GM18873 (cell line): ENCODE measurements at regions not wholly inside any gene's neighbourhood (a gene's known extent, or its start where the extent isn't known, plus 50 kb on each side); places are given as distances from the start of the nearest gene placed in this dataset.

Experiments
- ATAC-seq: cut with Tn5 transposase; IDR thresholded peaks from one replicate; pipeline ENCODE4 v1.9.1; 2021; ENCODE audit warnings: mild to moderate bottlenecking, moderate library complexity, moderate number of reproducible peaks; ENCODE audit not compliant: unreplicated experiment, low FRiP score

- ATAC-seq, result no peak
These were observed 95.0 kb upstream of the PRR16 start for GRCh38 chr5:120368923-120369715.

GRCh38 chr5:120372899-120373298 is 91.2 kb upstream of the PRR16 start:
- ATAC-seq, result no peak

GRCh38 chr5:120375248-120375647 is 88.9 kb upstream of the PRR16 start:
- no peak for ATAC-seq

GRCh38 chr5:120380644-120381043 is 83.5 kb upstream of the PRR16 start:
- ATAC-seq, result no peak

- no peak for ATAC-seq
These were observed 81.3 kb upstream of the PRR16 start for GRCh38 chr5:120382833-120383232.

- ATAC-seq, result no peak
These were observed 77.1 kb upstream of the PRR16 start for GRCh38 chr5:120386981-120387380.

GRCh38 chr5:120388016-120388781 is 75.9 kb upstream of the PRR16 start:
- ATAC-seq, result no peak

GRCh38 chr5:120394259-120394658 is 69.8 kb upstream of the PRR16 start:
- ATAC-seq, result no peak

GRCh38 chr5:120396186-120396585 is 67.9 kb upstream of the PRR16 start:
- ATAC-seq, result no peak

- ATAC-seq, result no peak
These were observed 63.7 kb upstream of the PRR16 start for GRCh38 chr5:120400356-120400755.

GRCh38 chr5:120402606-120403005 is 61.5 kb upstream of the PRR16 start:
- no peak for ATAC-seq

- ATAC-seq, result no peak
These were observed 58.7 kb upstream of the PRR16 start for GRCh38 chr5:120405286-120405864.

GRCh38 chr5:120405923-120406322 is 58.2 kb upstream of the PRR16 start:
- ATAC-seq, result no peak

GRCh38 chr5:120413686-120414085 is 50.4 kb upstream of the PRR16 start:
- no peak for ATAC-seq
